ENCODE measurements at regions not wholly inside any gene's neighbourhood (a gene's known extent, or its start where the extent isn't known, plus 50 kb on each side); places are given as distances from the start of the nearest gene placed in this dataset.

GRCh38 chrX:26347171-26347570 lies 131.2 kb downstream of the MAGEB5 start:
- DNase-seq = no peak

GRCh38 chrX:26334232-26334631 lies 118.3 kb downstream of the MAGEB5 start:
- no peak for DNase-seq

- DNase-seq = no peak
Measured at GRCh38 chrX:26328608-26329319, 112.8 kb downstream of the MAGEB5 start.

GRCh38 chrX:26309262-26309661 lies 93.3 kb downstream of the MAGEB5 start:
- DNase-seq = no peak

GRCh38 chrX:26295425-26295824 lies 79.5 kb downstream of the MAGEB5 start:
- no peak for DNase-seq

- no peak for DNase-seq
Measured at GRCh38 chrX:26286836-26287235, 70.9 kb downstream of the MAGEB5 start.
